ENCODE measurements at regions not wholly inside any gene's neighbourhood (a gene's known extent, or its start where the extent isn't known, plus 50 kb on each side); places are given as distances from the start of the nearest gene placed in this dataset.

- no peak for TF ChIP-seq CTCF (IDR thresholded peaks at IDR 0.05; ENCODE audit: insufficient read depth, low read depth, low read length, missing control alignments)
- no peak overlapping the region for H3K4me3 ChIP-seq (ENCODE audit: low read length)
- no peak for DNase-seq (ENCODE audit: low read depth)
These were observed 555.7 kb upstream of the ANO3 start for GRCh38 chr11:25776238-25776637.

GRCh38 chr11:25777343-25777742 lies 554.6 kb upstream of the ANO3 start:
- H3K4me3 ChIP-seq (ENCODE audit: low read length): no peak overlapping the region
- no peak for TF ChIP-seq CTCF (IDR thresholded peaks at IDR 0.05; ENCODE audit: insufficient read depth, low read depth, low read length, missing control alignments)
- peak; percentile 31 for DNase-seq (ENCODE audit: low read depth)

- TF ChIP-seq CTCF (IDR thresholded peaks at IDR 0.05; ENCODE audit: insufficient read depth, low read depth, low read length, missing control alignments): no peak
- H3K4me3 ChIP-seq (ENCODE audit: low read length): no peak overlapping the region
- no peak for DNase-seq (ENCODE audit: low read depth)
These were observed 552.9 kb upstream of the ANO3 start for GRCh38 chr11:25779033-25779432.

- TF ChIP-seq CTCF (IDR thresholded peaks at IDR 0.05; ENCODE audit: insufficient read depth, low read depth, low read length, missing control alignments): no peak
- no peak overlapping the region for H3K4me3 ChIP-seq (ENCODE audit: low read length)
- DNase-seq (ENCODE audit: low read depth): no peak
These were observed 544.5 kb upstream of the ANO3 start for GRCh38 chr11:25787416-25787815.

- DNase-seq (ENCODE audit: low read depth): no peak
- H3K4me3 ChIP-seq (ENCODE audit: low read length): no peak overlapping the region
- TF ChIP-seq CTCF (IDR thresholded peaks at IDR 0.05; ENCODE audit: insufficient read depth, low read depth, low read length, missing control alignments): no peak
These were observed 541.5 kb upstream of the ANO3 start for GRCh38 chr11:25790396-25790795.

- no peak for TF ChIP-seq CTCF (IDR thresholded peaks at IDR 0.05; ENCODE audit: insufficient read depth, low read depth, low read length, missing control alignments)
- no peak for DNase-seq (ENCODE audit: low read depth)
- no peak overlapping the region for H3K4me3 ChIP-seq (ENCODE audit: low read length)
These were observed 538.3 kb upstream of the ANO3 start for GRCh38 chr11:25793637-25794036.

- H3K4me3 ChIP-seq (ENCODE audit: low read length): no peak overlapping the region
- DNase-seq (ENCODE audit: low read depth): no peak
- TF ChIP-seq CTCF (IDR thresholded peaks at IDR 0.05; ENCODE audit: insufficient read depth, low read depth, low read length, missing control alignments): no peak
These were observed 537.1 kb upstream of the ANO3 start for GRCh38 chr11:25794804-25795203.

Data from epithelial cell of esophagus (primary cell).